ENCODE measurements at regions not wholly inside any gene's neighbourhood (a gene's known extent, or its start where the extent isn't known, plus 50 kb on each side); places are given as distances from the start of the nearest gene placed in this dataset.

DNA sequence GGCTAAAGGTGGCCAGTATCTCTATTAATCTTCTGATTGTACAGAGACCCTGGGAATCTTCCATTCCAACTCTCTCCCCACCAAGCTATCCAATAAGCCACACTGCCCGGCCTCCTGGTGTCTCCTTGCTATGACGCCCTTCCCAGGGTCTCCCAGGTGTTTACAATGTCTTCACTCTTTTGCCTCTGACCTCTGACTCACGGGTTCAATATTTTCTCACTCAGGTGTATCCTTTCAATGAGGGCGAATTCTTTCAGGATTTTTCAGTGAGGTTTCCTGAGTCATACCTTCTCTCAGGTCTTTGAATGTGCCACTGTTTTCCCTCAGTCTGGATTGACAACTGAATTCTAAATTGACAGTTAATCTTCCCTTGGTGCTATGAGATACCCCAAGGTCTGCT, 53.7 kb upstream of the IRX4 start:
- TF ChIP-seq POLR2A (IDR thresholded peaks at IDR 0.05) = no peak
- TF ChIP-seq, protein P1, sequence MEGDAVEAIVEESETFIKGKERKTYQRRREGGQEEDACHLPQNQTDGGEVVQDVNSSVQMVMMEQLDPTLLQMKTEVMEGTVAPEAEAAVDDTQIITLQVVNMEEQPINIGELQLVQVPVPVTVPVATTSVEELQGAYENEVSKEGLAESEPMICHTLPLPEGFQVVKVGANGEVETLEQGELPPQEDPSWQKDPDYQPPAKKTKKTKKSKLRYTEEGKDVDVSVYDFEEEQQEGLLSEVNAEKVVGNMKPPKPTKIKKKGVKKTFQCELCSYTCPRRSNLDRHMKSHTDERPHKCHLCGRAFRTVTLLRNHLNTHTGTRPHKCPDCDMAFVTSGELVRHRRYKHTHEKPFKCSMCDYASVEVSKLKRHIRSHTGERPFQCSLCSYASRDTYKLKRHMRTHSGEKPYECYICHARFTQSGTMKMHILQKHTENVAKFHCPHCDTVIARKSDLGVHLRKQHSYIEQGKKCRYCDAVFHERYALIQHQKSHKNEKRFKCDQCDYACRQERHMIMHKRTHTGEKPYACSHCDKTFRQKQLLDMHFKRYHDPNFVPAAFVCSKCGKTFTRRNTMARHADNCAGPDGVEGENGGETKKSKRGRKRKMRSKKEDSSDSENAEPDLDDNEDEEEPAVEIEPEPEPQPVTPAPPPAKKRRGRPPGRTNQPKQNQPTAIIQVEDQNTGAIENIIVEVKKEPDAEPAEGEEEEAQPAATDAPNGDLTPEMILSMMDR (IDR thresholded peaks at IDR 0.05 in 4 of 5, conservative IDR thresholded peaks at IDR 0.05 in 1 of 5) = no peak
